Erythroblast (primary cell): ENCODE measurements at regions not wholly inside any gene's neighbourhood (a gene's known extent, or its start where the extent isn't known, plus 50 kb on each side); places are given as distances from the start of the nearest gene placed in this dataset.

Experiments used
- GATA1 ChIP-seq: IDR thresholded peaks from 2 replicates; pipeline ENCODE4 v1.6.1; 2011; ENCODE audit warnings: low read depth, mild to moderate bottlenecking, control low read depth, low read length, moderate library complexity
- POLR2A ChIP-seq: IDR thresholded peaks from 2 replicates; pipeline ENCODE4 v1.6.1; 2011; ENCODE audit warnings: mild to moderate bottlenecking, low read length

GRCh38 chr13:109973279-109973678 lies 186.9 kb upstream of the IRS2 start:
- no peak for TF ChIP-seq POLR2A
- TF ChIP-seq GATA1: no peak
